ENCODE measurements at regions not wholly inside any gene's neighbourhood (a gene's known extent, or its start where the extent isn't known, plus 50 kb on each side); places are given as distances from the start of the nearest gene placed in this dataset.

GRCh38 chr10:123379156-123379555 lies 225.0 kb downstream of the BUB3 start:
- TF ChIP-seq CTCF (IDR thresholded peaks at IDR 0.05) (no peak), JUNB (IDR thresholded peaks at IDR 0.05) (no peak), ZC3H11A (IDR thresholded peaks at IDR 0.05) (no peak), REST (IDR thresholded peaks at IDR 0.05) (no peak), SMC3 (IDR thresholded peaks at IDR 0.05) (no peak), RAD21 (conservative IDR thresholded peaks at IDR 0.05 in 1 of 2, IDR thresholded peaks at IDR 0.05 in 1 of 2) (no peak), KDM1A (IDR thresholded peaks at IDR 0.05; ENCODE audit: low read depth) (no peak), POLR2A (IDR thresholded peaks at IDR 0.05; ENCODE audit: low read length) (no peak)
